HuH-7 (cell line): ENCODE measurements at regions not wholly inside any gene's neighbourhood (a gene's known extent, or its start where the extent isn't known, plus 50 kb on each side); places are given as distances from the start of the nearest gene placed in this dataset.
"Not testable (repeated sequence)": the region's sequence is repeated elsewhere in the genome, so short reads cannot be mapped to it uniquely, and the experiment has no call there.

Experiments
- DNase-seq: peaks from one replicate; pipeline ENCODE4 v3.0.0; 2011; ENCODE audit warnings: low spot score

DNA sequence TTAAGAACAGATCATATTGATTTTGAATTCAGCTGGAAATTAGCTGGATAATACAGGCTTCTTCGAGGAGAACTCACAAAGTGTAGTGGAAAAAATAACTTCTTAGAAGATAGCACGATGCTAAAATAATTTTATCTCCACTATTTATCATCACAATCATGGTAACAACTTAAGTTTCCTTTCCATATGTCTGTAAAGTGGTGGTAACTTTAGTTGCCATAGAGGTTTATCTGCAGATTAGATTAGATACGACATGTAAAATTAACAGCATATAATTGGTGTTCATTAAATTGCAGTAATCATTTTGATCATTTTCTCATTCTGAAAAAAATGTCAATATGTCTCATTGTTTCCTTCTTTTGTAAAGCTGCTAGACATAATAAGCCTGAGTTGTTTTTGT is 921.5 kb downstream of the KCNT2 start:
- no peak for DNase-seq

DNA sequence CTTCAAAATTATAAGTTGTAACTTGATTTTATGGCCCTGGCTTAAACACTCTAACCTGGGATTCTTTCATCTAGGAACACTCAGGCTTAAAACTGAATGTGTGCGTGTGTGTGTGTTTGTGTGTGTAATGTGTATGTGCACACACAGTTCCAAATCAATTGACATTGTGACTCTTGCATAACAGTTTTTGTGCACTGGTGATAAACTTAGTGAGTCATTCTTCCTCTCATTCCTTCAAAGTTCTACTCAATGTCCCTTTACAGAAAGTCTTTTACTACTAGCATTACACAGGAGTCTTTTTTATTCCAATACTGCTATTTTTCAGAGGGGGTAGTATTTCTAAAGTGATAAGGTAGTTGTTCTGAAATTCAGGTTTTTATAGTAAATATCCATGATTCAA is 943.6 kb downstream of the KCNT2 start:
- peak; percentile 1 for DNase-seq

DNA sequence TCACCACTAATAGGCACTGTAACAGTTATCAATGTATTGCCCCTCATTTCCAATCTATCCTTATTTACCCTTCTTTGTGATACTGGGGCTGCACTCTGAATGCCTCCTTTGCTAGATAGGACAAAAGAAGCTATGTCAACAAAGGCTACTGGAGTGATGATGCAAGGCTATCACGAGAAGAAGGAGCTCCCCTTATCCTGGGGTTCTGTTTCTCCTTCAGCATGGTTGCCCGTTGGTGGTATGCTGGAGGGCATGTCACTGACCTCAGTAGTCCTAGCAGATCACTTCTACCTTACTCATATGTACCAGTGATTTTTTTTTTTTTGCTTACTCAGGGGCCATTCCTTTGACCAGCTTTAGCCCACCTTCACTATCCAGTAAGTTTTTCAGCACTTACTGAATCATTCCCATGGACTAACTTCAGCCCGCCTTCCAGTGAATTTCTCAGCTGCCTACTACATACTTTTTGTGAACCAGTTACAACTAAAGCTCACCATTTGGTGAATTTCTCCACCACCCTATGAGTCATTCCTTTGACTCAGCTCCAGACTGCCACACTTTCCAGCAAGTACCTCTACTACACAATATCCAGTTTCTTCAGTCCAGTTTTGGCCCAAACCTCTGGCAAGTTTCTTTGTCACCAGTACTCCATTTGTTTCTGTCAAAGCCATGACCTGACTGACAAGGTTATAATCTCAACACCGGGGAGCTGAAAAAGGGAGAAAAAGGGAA is 944.5 kb downstream of the KCNT2 start:
- DNase-seq: no peak

DNA sequence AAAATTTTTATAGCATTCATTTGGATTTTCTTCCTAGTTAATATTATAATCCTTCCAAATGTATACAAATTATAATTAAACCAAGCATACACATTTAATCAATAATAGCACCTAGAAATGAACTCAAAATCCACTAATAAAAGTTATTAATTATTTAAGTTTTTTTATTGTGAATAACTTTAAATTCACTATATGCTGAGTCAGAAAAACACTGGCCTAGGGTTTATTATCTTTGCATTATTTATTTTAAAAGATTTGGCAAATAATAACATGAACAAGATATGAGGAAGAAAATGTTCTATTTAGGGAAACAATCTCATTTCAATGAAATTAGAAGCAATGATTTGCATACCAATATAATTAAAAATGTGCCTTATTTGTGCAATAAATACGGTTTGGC is 951.5 kb downstream of the KCNT2 start:
- no peak for DNase-seq

DNA sequence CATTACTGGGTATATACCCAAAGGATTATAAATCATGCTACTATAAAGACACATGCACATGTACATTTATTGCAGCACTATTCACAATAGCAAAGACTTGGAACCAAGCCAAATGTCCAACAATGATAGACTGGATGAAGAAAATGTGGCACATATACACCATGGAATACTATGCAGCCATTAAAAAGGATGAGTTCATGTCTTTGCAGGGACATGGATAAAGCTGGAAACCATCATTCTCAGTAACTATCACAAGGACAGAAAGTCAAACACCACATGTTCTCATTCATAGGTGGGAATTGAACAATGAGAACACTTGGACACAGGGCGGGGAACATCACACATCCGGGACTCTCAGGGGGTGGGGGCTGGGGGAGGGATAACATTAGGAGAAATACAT is 959.4 kb downstream of the KCNT2 start:
- not testable (repeated sequence) for DNase-seq

DNA sequence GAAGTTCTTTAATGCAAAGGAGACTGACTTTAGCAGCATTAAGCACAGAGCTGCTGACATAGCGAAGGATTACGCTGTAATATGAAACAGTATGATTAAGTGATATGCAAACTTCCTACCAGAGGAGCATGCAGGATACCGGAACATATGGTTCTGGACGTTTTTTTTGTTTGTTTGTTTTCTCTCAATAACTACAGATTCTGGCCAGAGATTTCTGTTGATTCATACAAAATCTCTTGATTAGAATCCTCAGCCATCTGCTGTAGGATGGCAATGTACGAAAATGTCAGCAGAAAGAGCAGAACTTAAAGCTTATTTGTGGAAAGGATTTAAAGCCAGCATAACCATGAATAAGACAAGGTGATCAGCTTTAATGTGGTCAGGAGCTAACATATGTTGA is 970.7 kb downstream of the KCNT2 start:
- DNase-seq: no peak

DNA sequence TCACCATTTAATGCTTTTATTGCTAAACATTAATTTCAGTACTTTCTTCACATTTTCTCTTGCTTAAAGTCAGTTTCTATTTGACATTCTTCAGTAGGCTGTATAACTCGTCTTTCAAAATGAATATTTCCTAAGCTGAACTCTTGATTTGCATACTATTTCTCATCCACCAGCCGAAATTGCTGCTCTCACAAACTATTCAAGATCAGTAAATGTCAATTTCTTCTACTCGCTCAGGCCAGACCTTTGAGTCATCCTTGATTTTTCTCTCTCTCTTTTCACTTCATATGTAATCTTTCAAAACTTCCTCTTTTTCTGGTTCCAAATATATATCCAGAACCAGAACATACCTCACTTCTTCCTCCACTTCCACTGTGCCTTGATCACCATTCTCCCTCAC is 990.0 kb downstream of the KCNT2 start:
- DNase-seq: no peak

DNA sequence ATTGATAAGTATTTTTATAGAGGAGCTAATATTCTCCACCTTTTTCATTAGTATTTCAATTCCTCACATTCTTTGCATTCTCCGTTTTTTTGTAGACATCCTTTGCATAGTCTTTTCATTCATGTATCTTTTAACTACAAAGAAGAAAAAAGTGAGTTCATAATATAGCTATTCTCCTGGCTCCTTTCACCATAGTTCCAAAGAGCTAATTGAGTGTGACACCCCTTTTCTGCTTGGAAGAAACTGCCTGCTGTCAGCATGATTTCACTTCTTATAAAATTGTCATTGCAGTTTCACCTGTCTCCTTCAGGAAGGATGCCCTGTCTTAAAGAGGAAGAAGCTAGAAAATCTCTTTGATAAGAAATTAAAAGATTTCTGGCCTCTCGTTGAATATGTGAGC is 991.1 kb downstream of the KCNT2 start:
- no peak for DNase-seq

DNA sequence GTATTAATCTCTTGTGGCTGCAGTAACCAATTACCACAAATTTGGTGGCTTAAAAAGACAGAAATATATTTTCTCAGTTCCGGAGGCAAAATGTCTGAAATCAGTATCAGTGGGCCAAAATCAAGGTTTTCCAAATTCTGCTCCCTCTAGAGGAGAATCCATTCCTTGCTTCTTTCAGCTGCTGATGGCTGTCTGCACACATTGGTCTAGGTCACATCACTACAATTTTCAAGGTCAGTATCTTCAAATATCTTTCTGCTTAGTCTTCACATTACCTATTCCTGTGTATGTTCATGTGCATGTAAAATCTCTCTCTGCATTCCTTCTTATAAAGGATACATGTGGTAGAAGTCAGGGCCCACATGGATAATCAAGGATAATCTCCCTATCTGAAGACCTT is 999.4 kb downstream of the KCNT2 start:
- no peak for DNase-seq

DNA sequence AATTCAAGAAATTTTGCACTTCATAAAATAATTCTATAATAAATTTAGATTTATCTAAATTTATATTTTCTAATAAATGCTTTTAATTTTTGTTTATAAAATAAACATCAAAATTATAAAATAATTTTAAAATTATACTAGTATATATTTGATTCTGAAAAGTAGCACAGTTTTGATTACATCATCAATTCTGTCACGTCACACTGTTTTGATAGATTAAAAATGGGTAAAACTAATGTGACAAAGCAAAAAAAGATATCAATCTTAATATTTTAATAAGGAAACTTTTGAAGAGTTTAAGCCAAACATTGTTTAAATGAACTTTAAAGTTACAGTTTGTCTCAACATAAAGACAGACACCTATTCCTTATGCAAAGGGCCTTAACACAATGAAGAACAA is 1001.8 kb downstream of the KCNT2 start:
- no peak for DNase-seq

DNA sequence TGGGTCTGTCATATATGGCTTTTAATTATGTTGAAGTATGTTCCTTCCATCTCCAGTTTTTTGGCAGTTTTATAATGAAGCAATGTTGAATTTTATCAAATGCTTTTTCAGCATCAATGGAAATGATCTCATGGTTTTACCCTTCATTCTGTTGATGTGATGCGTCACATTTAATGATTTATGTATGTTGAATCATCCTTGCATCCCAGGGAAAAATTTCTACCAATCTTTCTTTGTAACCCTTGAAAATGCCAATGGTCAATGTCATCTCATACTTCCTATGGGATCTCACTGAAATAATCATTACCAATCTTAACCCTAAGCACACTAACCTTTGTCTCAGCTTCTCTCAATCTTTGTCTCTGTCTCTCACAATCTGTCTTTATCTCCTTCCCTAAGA is 1004.0 kb downstream of the KCNT2 start:
- no peak for DNase-seq

DNA sequence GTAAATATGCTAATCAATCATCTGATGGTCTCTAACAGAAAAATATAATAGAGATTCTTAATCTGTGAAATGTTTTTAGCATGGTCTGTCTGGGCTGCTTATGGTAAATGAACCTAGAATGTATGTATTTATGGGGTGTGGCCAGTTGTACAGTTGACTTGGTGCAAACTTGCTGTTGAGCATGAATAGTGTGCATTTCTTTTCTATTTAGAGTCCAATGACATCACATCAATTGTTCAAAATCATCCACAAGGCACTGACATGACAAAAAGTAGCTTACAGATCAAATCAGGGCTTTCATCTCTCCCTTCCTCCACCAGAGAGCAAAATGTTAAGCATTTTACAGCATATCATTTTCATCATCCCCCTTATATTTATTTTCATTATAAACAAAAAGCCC is 1010.3 kb downstream of the KCNT2 start:
- no peak for DNase-seq

DNA sequence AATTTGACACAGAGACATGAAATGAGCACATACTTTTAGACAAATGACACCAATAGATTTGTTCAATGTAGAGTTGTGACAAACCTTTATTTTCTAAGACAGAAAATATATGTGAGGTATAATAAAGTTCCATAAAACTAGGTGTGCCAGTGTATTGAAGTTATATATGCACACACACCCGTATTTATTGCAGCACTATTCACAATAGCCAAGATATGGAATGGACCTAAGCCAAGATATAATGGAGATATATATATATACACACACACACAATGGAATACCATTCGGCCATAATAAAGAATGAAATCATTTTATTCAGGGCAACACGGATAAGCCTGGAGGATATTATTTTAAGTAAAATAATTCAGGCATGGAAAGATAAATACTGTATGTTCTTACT is 1013.5 kb downstream of the KCNT2 start:
- DNase-seq: no peak

DNA sequence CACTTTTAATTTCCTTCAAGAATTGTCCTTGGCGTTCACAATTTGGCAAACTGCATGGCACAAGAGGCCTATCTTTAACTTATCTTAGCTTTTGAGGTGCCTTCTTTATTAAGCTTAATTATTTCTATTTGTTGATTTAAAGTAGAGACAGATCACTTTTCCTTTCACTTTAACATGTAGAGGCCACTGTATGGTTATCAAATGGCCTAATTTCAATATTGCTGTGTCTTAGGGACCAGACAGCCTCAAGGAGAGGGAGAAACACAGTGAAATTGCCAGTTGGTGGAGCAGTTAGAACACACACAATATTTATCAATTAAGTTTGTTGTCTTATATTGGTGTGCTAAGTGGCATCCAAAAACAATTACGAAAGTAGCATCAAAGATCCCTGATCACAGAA is 1013.9 kb downstream of the KCNT2 start:
- DNase-seq: no peak

DNA sequence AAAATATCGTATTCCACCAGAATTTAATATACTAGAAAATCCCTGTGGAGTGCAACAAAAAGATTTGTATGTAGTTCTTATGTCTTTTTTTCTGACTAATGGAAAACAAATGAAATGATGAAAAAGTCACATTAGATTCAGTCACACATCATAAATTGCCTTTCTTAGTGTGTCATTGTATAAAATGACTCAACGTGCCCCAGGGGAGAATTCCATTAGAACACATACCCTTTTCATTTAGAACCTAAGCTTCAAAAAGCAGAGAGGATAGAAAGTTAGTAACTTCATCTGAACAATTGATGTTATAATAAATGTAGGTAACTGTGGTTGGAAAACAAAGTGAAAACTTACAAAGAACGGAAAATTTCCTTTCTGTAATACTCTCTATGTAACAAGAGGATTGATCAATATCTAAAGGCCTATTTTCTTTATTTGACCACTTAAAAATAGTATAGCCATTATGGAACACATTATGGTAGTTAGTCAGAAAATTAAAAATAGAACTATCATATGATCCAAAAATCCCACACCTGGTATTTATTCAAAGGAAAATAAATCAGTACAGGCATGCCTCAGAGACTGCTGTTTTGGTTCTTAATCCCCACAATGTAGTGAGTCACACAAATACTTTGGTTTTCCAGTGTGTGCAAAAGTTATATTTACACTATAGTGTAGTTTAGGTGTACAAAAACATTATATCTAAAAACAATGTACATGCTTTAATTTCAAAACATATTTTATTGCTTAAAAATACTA is 1016.1 kb downstream of the KCNT2 start:
- no peak for DNase-seq

DNA sequence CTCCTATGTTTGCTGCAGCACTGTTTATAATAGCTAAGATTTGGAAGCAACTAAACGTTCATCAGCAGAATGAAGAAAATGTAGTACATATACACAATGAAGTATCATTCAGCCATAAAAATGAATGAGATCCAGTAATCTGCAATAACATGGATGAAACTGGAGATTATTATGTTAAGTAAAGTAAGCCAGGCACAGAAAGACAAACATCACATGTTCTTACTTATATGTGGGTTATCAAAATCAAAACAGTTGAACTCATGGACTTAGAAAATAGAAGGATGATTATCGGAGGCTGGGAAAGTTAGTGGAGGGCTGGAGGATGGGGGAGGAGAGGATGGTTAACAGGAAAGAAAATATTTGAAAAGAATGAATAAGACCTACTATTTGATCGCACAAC is 1017.6 kb downstream of the KCNT2 start:
- no peak for DNase-seq

DNA sequence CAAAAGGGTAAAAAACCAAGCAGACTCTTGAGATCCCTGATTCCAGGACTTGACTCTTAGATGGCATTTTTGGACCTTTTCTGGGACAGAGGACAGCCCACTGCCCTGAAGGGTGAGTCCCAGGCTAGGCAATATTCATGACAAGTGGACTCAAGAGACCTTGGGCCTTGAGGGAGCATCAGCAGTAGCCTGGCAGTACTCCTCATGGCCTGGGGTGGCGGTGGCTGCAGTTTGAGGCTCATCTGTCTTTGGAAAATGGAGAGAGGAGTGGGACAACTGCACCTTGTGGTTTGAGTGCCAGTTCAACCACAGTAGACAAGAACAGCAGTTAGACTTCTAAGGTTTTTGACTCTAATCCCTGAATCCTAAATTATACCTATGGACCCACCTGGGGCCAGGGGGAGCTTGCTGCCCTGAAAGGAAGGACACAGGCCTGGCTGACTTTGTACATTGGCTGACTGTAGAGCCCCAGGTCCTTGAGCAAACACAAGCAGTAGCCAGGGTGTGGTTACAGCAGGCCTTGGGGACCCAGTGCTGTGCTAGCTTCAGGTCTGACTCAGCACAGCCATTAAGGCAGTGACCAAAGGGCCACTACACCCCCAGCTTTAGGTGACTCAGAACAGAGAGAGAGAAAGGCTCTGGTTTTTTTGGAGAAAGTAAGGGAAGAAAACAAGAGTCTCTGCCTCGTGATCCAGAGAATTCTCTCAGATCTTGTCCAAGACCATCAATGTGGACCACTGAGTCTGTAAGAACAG is 1023.2 kb downstream of the KCNT2 start:
- DNase-seq: no peak

DNA sequence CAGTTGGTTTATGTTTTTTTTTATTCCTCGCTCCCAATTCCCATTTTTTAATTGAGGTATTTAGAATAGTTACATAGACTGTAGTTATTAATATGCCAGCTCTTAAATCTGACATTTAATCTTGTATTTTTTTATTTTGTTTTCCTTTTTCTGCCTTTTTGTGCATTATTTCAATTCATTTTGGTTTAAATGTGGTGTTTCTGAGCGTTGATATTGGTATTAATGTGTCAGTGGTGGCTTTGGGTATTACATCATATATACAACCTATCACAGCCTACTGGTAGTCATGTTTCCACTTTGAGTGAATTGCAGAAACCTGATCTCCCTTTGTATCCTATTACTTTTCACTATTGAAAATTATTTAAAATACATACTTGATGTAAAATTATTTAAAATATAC is 1027.3 kb downstream of the KCNT2 start:
- DNase-seq: no peak

DNA sequence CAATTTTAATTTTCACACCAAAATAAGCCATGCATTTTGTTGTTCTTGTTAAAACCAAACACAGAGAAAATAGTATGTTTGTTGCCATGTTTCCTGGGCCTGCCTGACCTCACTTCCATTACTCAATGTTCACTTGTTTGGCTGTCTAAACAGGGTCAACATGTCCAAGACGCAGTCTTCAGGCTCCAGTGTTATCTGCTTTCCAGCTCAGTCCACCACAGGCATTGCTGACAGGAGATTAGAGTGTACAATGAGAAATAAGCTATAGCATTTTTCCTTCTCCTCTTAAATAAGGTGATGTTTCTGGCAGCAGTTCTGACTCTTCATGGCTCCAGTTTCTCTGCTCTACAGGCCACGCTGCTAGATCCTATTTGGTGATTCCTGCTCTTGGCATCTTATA is 1030.5 kb downstream of the KCNT2 start:
- DNase-seq: no peak

DNA sequence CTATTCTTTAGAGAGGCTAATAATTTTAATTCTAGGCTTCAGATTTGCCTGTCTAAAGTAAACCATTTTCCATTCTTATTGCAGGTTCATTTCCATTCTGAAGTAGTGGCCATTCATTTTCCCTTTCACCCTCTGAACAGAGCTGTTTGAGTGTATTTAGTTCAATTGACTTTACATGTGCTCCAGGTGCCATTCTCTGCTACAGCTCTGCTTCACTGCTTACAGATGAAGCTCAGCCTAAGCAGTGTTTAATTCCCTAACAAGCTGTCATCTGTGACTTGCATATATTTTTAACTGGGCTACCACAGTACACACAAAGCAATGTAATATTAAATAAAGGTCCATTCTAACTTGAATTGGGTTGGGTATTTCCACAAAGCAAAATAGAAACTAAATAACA is 1031.6 kb downstream of the KCNT2 start:
- DNase-seq: no peak

DNA sequence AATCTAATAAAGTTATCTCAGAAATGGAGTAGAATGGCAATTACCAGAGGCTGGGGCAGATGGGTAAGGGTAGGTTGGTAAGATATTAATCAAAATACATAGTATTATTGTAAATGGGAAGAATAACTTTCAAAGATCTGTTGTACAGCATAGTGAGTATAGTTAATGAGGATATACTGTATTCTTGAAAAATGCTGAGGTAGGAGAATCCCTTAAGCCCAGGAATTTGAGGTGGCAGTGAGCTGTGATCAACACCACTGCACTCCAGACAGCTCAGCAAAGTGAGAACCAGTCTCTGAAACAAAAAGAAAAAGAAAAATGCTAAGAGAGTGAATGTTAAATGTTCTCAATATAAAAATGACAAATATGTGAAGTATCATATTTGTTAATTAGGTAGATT is 1033.7 kb downstream of the KCNT2 start:
- no peak for DNase-seq

DNA sequence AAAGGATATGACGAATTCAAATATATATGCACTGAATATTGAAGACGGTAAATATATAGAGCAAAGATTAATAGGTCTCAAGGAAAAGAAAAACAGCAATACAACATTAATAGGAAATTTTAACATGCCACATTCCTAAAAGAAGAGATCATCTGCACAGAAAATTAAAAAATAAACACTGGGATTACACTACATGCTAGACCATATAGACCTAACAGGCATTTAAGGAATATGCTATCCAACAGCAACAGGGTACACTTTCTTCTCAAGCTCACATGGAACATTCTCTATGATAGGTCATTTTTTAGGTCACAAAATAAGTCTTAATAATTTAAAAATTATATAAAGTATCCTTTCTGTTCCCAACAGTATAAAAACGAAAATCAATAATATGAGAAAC is 1038.3 kb downstream of the KCNT2 start:
- no peak for DNase-seq

DNA sequence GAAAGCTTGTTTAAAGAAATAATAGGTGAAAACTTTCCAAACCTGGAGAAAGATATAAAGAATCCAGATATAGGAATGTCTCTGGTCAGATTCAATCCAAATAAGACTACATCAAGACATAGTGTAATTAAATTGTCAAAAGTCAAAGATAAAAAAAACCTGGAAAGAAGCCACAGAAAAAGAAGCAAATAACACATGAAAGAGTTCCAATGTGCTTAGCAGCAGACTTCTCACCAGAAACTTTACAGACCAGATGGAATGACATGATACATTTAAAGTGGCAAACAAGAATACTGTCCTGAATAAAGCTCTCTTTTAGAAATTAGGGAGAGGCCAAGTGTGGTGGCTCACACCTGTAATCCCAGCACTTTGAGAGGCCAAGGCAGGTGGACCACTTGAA is 1039.9 kb downstream of the KCNT2 start:
- no peak for DNase-seq
